GM19035 (cell line): ENCODE measurements at regions not wholly inside any gene's neighbourhood (a gene's known extent, or its start where the extent isn't known, plus 50 kb on each side); places are given as distances from the start of the nearest gene placed in this dataset.
"Not testable (repeated sequence)": the region's sequence is repeated elsewhere in the genome, so short reads cannot be mapped to it uniquely, and the experiment has no call there.

Source experiments
- ATAC-seq: cut with Tn5 transposase; IDR thresholded peaks from one replicate; pipeline ENCODE4 v1.9.1; 2021; ENCODE audit not compliant: unreplicated experiment

GRCh38 chr18:64377446-64377845 lies 228.6 kb upstream of the LINC00305 start:
- no peak for ATAC-seq

GRCh38 chr18:64372850-64373249 lies 224.0 kb upstream of the LINC00305 start:
- ATAC-seq: no peak

GRCh38 chr18:64369830-64370440 lies 221.0 kb upstream of the LINC00305 start:
- ATAC-seq: not testable (repeated sequence)

- no peak for ATAC-seq
These were observed 216.2 kb upstream of the LINC00305 start for GRCh38 chr18:64365106-64365505.

GRCh38 chr18:64337673-64338072 lies 188.8 kb upstream of the LINC00305 start:
- ATAC-seq: no peak

GRCh38 chr18:64337018-64337417 lies 188.1 kb upstream of the LINC00305 start:
- ATAC-seq: no peak

GRCh38 chr18:64334748-64335147 lies 185.9 kb upstream of the LINC00305 start:
- no peak for ATAC-seq

- no peak for ATAC-seq
These were observed 184.7 kb upstream of the LINC00305 start for GRCh38 chr18:64333584-64333983.

GRCh38 chr18:64332835-64333234 lies 183.9 kb upstream of the LINC00305 start:
- ATAC-seq: no peak

- no peak for ATAC-seq
These were observed 182.5 kb upstream of the LINC00305 start for GRCh38 chr18:64331419-64331818.

GRCh38 chr18:64330931-64331330 lies 182.0 kb upstream of the LINC00305 start:
- ATAC-seq: no peak

GRCh38 chr18:64330161-64330560 lies 181.3 kb upstream of the LINC00305 start:
- no peak for ATAC-seq

- ATAC-seq: no peak
These were observed 173.3 kb upstream of the LINC00305 start for GRCh38 chr18:64322189-64322588.

GRCh38 chr18:64318547-64318946 lies 169.7 kb upstream of the LINC00305 start:
- ATAC-seq: no peak

GRCh38 chr18:64311859-64312258 lies 163.0 kb upstream of the LINC00305 start:
- no peak for ATAC-seq

GRCh38 chr18:64295839-64296238 lies 147.0 kb upstream of the LINC00305 start:
- ATAC-seq: no peak

- no peak for ATAC-seq
These were observed 146.1 kb upstream of the LINC00305 start for GRCh38 chr18:64294967-64295366.

GRCh38 chr18:64288432-64288831 lies 139.5 kb upstream of the LINC00305 start:
- no peak for ATAC-seq

GRCh38 chr18:64287926-64288325 lies 139.0 kb upstream of the LINC00305 start:
- no peak for ATAC-seq

GRCh38 chr18:64283059-64283458 lies 134.2 kb upstream of the LINC00305 start:
- ATAC-seq: no peak

GRCh38 chr18:64278026-64278425 lies 129.1 kb upstream of the LINC00305 start:
- no peak for ATAC-seq

- ATAC-seq: no peak
These were observed 127.6 kb upstream of the LINC00305 start for GRCh38 chr18:64276311-64277090.
